ENCODE measurements at regions not wholly inside any gene's neighbourhood (a gene's known extent, or its start where the extent isn't known, plus 50 kb on each side); places are given as distances from the start of the nearest gene placed in this dataset.

GRCh38 chr14:34201909-34202637, 251.2 kb upstream of the EGLN3 start:
- H3K27ac ChIP-seq, result no peak overlapping the region
- no peak for ATAC-seq
- intact Hi-C loops (cut with DNase I), result no loop called here

GRCh38 chr14:34199585-34199984, 248.7 kb upstream of the EGLN3 start:
- H3K4me3 ChIP-seq, result no peak overlapping the region
- DNase-seq, result no peak
- peaks cover 5% of the 10 kb centered on the region for H3K27me3 ChIP-seq (ENCODE audit: low read depth)
- intact Hi-C loops (cut with DNase I), result no loop called here
- no peaks in the 10 kb centered on the region for H3K4me1 ChIP-seq
- no peak overlapping the region for H3K27ac ChIP-seq
- TF ChIP-seq, protein P1, sequence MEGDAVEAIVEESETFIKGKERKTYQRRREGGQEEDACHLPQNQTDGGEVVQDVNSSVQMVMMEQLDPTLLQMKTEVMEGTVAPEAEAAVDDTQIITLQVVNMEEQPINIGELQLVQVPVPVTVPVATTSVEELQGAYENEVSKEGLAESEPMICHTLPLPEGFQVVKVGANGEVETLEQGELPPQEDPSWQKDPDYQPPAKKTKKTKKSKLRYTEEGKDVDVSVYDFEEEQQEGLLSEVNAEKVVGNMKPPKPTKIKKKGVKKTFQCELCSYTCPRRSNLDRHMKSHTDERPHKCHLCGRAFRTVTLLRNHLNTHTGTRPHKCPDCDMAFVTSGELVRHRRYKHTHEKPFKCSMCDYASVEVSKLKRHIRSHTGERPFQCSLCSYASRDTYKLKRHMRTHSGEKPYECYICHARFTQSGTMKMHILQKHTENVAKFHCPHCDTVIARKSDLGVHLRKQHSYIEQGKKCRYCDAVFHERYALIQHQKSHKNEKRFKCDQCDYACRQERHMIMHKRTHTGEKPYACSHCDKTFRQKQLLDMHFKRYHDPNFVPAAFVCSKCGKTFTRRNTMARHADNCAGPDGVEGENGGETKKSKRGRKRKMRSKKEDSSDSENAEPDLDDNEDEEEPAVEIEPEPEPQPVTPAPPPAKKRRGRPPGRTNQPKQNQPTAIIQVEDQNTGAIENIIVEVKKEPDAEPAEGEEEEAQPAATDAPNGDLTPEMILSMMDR (IDR thresholded peaks at IDR 0.05), result no peak
- ATAC-seq, result no peak
- H3K36me3 ChIP-seq, result no peaks in the 10 kb centered on the region
- H3K9me3 ChIP-seq, result no peaks in the 10 kb centered on the region

More at GRCh38 chr14:34201909-34202637, 251.2 kb upstream of the EGLN3 start:
- no peak for DNase-seq
- Histone ChIP-seq H3K4me3 (no peak overlapping the region), H3K36me3 (no peaks in the 10 kb centered on the region), H3K4me1 (no peaks in the 10 kb centered on the region), H3K9me3 (no peaks in the 10 kb centered on the region), H3K27me3 (ENCODE audit: low read depth) (peaks cover 5% of the 10 kb centered on the region)
- TF ChIP-seq, protein P1 (IDR thresholded peaks at IDR 0.05), result no peak

DNA sequence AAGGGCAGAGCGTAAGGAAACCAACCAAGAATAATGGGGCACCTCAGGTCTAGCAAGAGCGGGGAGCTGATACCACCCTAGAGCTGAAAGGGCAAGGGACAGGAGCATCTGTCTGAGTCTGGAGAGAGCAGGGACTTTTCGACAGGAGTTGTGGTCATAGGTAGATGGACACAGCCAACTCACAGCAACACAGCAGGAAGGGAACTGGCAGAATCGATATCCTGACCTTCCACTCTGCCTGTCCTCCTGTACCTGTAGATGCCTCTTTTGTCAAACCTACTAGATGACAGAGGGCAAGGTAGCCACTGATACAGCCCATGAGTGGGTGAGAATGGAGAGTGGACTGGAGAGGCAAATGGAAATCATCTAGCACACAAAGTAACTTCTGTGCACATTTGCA, 247.2 kb upstream of the EGLN3 start:
- intact Hi-C loops (cut with DNase I), result no loop called here
- peaks cover 5% of the 10 kb centered on the region for H3K27me3 ChIP-seq (ENCODE audit: low read depth)
- no peak overlapping the region for H3K4me3 ChIP-seq
- DNase-seq (no peak), ATAC-seq (no peak)
- H3K4me1 ChIP-seq, result no peaks in the 10 kb centered on the region
- no peak overlapping the region for H3K27ac ChIP-seq
- TF ChIP-seq, protein P1 (IDR thresholded peaks at IDR 0.05), result no peak
- H3K36me3 ChIP-seq, result no peaks in the 10 kb centered on the region
- no peaks in the 10 kb centered on the region for H3K9me3 ChIP-seq

- TF ChIP-seq, protein P1 (IDR thresholded peaks at IDR 0.05), result no peak
- ATAC-seq (no peak), DNase-seq (no peak)
- H3K36me3 ChIP-seq, result no peaks in the 10 kb centered on the region
- intact Hi-C loops (cut with DNase I), result no loop called here
- H3K4me3 ChIP-seq, result no peak overlapping the region
- no peak overlapping the region for H3K27ac ChIP-seq
- H3K4me1 ChIP-seq, result no peaks in the 10 kb centered on the region
- H3K27me3 ChIP-seq (ENCODE audit: low read depth), result peaks cover 5% of the 10 kb centered on the region
- H3K9me3 ChIP-seq, result no peaks in the 10 kb centered on the region
Observed at GRCh38 chr14:34195964-34196363, 245.1 kb upstream of the EGLN3 start.

- Histone ChIP-seq H3K4me3 (no peak overlapping the region), H3K4me1 (no peaks in the 10 kb centered on the region), H3K27me3 (ENCODE audit: low read depth) (no peaks in the 10 kb centered on the region), H3K27ac (no peak overlapping the region), H3K9me3 (no peaks in the 10 kb centered on the region), H3K36me3 (no peaks in the 10 kb centered on the region)
- no peak for ATAC-seq
- intact Hi-C loops (cut with DNase I), result no loop called here
- DNase-seq, result no peak
- TF ChIP-seq, protein P1 (IDR thresholded peaks at IDR 0.05), result no peak
Observed at GRCh38 chr14:34190717-34191116, 239.8 kb upstream of the EGLN3 start.

Measured in lower lobe of right lung (tissue), 2 donors.